HCT116 (cell line): ENCODE measurements at regions not wholly inside any gene's neighbourhood (a gene's known extent, or its start where the extent isn't known, plus 50 kb on each side); places are given as distances from the start of the nearest gene placed in this dataset.

Source experiments
- ATAC-seq: fragments of 200-7000 bp; cut with Tn5 transposase; 2 replicates; pipeline ENCODE4 v1.9.1; 2020; ENCODE audit warnings: mild to moderate bottlenecking, moderate library complexity
- BruUV-seq: library from RNA; stranded (reverse); fragments of 400-500 nt; replicated peaks from 2 replicates; lab custom pipeline; 2021; lab: Mats Ljungman, UMichigan
- CTCF ChIA-PET: fragments of 300-600 bp; sonication (Branson Sonifier 250); formaldehyde crosslinking; loops from one replicate; lab custom pipeline; 2021; ENCODE audit warnings: antibody characterized with exemption; lab: Charles Lee
- POLR2A ChIA-PET: fragments of 300-600, 350-600 bp; sonication (Branson Sonifier 250); formaldehyde crosslinking; loops from one replicate; lab custom pipeline; 2021; ENCODE audit warnings: antibody characterized with exemption; lab: Charles Lee
- RAD21 ChIA-PET, 2 experiments: fragments of 300-600 bp; sonication (Branson Sonifier 250); formaldehyde crosslinking; loops; one replicate each; lab custom pipeline; 2023; ENCODE audit warnings: low total read pairs in 2 of 2; ENCODE audit not compliant: uncharacterized antibody in 2 of 2, unreplicated experiment in 2 of 2, low non-redundant PET in 1 of 2; lab: Charles Lee
- DNase-seq: peaks from one replicate; pipeline ENCODE4 v3.0.0-alpha.2; 2010; ENCODE audit warnings: low read depth, low spot score
- H2AFZ ChIP-seq: fragments of 200-600 bp; shearing (Covaris generic), sonication (generic); 2 replicates; pipeline ENCODE4 v1.6.1; 2017; ENCODE audit warnings: low read depth, mixed run types, mixed read lengths, antibody characterized with exemption, low read length; ENCODE audit not compliant: poor library complexity, severe bottlenecking
- H3K27ac ChIP-seq: 2 replicates; pipeline ENCODE4 v1.5.1; 2012; ENCODE audit warnings: low read depth, low read length
- H3K27me3 ChIP-seq: fragments of 200-600 bp; sonication (generic); 2 replicates; pipeline ENCODE4 v1.6.1; 2016; ENCODE audit warnings: mixed run types, low read length, mixed read lengths; ENCODE audit not compliant: insufficient read depth
- H3K36me3 ChIP-seq, 2 experiments: fragments of 200-500 bp in 1 of 2; fragments of 200-600 bp in 1 of 2; sonication (Bioruptor generic) in 1 of 2; sonication (generic) in 1 of 2; 2 replicates each; pipeline versions ENCODE4 v1.5.1 to v1.6.1; 2014 to 2016; ENCODE audit warnings: low read length in 2 of 2, inconsistent platforms in 1 of 2, mixed read lengths in 1 of 2, mixed run types in 1 of 2; ENCODE audit not compliant: insufficient read depth in 2 of 2, control insufficient read depth in 1 of 2
- H3K4me1 ChIP-seq, 2 experiments: fragments of 200-600 bp in 1 of 2; sonication (generic) in 1 of 2; 2 replicates each; pipeline versions ENCODE4 v1.5.1 to v1.6.1; 2012 to 2017; ENCODE audit warnings: low read length in 2 of 2, inconsistent platforms in 1 of 2, mild to moderate bottlenecking in 1 of 2, mixed read lengths in 1 of 2, mixed run types in 1 of 2, moderate library complexity in 1 of 2; ENCODE audit not compliant: insufficient read depth in 2 of 2, control insufficient read depth in 1 of 2
- H3K4me2 ChIP-seq: fragments of 200-600 bp; sonication (generic); 2 replicates; pipeline ENCODE4 v1.6.1; 2017; ENCODE audit warnings: mixed run types, low read length, mixed read lengths
- H3K4me3 ChIP-seq, 2 experiments: fragments of 200-600 bp in 1 of 2; sonication (generic) in 1 of 2; replicated peaks in 1 of 2; 2 replicates each; pipeline ENCODE4 v1.5.1; 2011 to 2016; ENCODE audit warnings: low read length in 2 of 2, control low read depth in 1 of 2, low read depth in 1 of 2, mild to moderate bottlenecking in 1 of 2, mixed read lengths in 1 of 2, mixed run types in 1 of 2
- H3K79me2 ChIP-seq: fragments of 200-600 bp; sonication (generic); 2 replicates; pipeline ENCODE4 v1.6.1; 2017; ENCODE audit warnings: mild to moderate bottlenecking, mixed run types, low read length, moderate library complexity, mixed read lengths; ENCODE audit not compliant: insufficient read depth
- H3K9ac ChIP-seq: fragments of 200-600 bp; sonication (generic); 2 replicates; pipeline ENCODE4 v1.6.1; 2016; ENCODE audit warnings: low read length, mixed read lengths
- H3K9me2 ChIP-seq: fragments of 200-600 bp; sonication (generic), shearing (Covaris generic); 2 replicates; pipeline ENCODE4 v1.6.1; 2017; ENCODE audit warnings: mixed run types, mild to moderate bottlenecking, moderate library complexity; ENCODE audit not compliant: insufficient read depth
- H3K9me3 ChIP-seq, 2 experiments: fragments of 200-500 bp in 1 of 2; fragments of 200-600 bp in 1 of 2; sonication (Bioruptor generic) in 1 of 2; sonication (generic) in 1 of 2; 2 replicates each; pipeline ENCODE4 v1.6.1; 2014 to 2017; ENCODE audit warnings: low read length in 2 of 2, mixed read lengths in 2 of 2, inconsistent platforms in 1 of 2, low read depth in 1 of 2, mild to moderate bottlenecking in 1 of 2, mixed run types in 1 of 2, moderate library complexity in 1 of 2; ENCODE audit not compliant: control insufficient read depth in 1 of 2, insufficient read depth in 1 of 2
- H4K20me1 ChIP-seq: fragments of 200-600 bp; sonication (generic), shearing (Covaris generic); 2 replicates; pipeline ENCODE4 v1.6.1; 2017; ENCODE audit warnings: mixed run types, mild to moderate bottlenecking, moderate library complexity; ENCODE audit not compliant: insufficient read depth
- CBX3 ChIP-seq: IDR thresholded peaks from 2 replicates; pipeline ENCODE4 v1.6.1; 2012; ENCODE audit warnings: low read depth
- CEBPB ChIP-seq: IDR thresholded peaks from 2 replicates; pipeline ENCODE4 v1.6.1; 2012; ENCODE audit warnings: low read depth
- ELF1 ChIP-seq: IDR thresholded peaks from 2 replicates; pipeline ENCODE4 v1.6.1; 2012; ENCODE audit warnings: low read depth, borderline replicate concordance
- EZH2phosphoT487 ChIP-seq: fragments of 200-600 bp; IDR thresholded peaks from 2 replicates; pipeline ENCODE4 v1.6.1; 2018; ENCODE audit warnings: antibody characterized with exemption, borderline replicate concordance
- FOSL1 ChIP-seq: IDR thresholded peaks from 2 replicates; pipeline ENCODE4 v1.6.1; 2012; ENCODE audit warnings: low read depth
- POLR2AphosphoS5 ChIP-seq: IDR thresholded peaks from 2 replicates; pipeline ENCODE4 v1.6.1; 2011; ENCODE audit warnings: mild to moderate bottlenecking, low read depth, low read length, moderate library complexity
- SIN3A ChIP-seq: IDR thresholded peaks from 2 replicates; pipeline ENCODE4 v1.6.1; 2012; ENCODE audit warnings: low read depth
- SP1 ChIP-seq: IDR thresholded peaks from 2 replicates; pipeline ENCODE4 v1.6.1; 2012; ENCODE audit warnings: low read depth
- SRF ChIP-seq: IDR thresholded peaks from 2 replicates; pipeline ENCODE4 v1.6.1; 2012; ENCODE audit warnings: low read depth
- TCF7L2 ChIP-seq: IDR thresholded peaks from 2 replicates; pipeline ENCODE4 v1.7.0; 2011; ENCODE audit warnings: borderline replicate concordance, inconsistent platforms; ENCODE audit not compliant: insufficient read depth, insufficient read length; ENCODE audit errors: extremely low read depth
- intact Hi-C: fragments of 100-400 bp; cut with micrococcal nuclease; formaldehyde crosslinking; loops from 2 replicates; pipeline ENCODE4 v1.10.0; 2022
- TF ChIP-seq, protein P1 (sequence below), 3 experiments: fragments of 200-600 bp in 1 of 3; sonication (generic) in 1 of 3; IDR thresholded peaks in 2 of 3; conservative IDR thresholded peaks in 1 of 3; 2 replicates each; pipeline ENCODE4 v1.5.1; 2012 to 2017; ENCODE audit warnings: low read depth in 2 of 3, low read length in 2 of 3, antibody characterized with exemption in 1 of 3, borderline replicate concordance in 1 of 3, control low read depth in 1 of 3, mild to moderate bottlenecking in 1 of 3, mixed read lengths in 1 of 3, mixed run types in 1 of 3, moderate library complexity in 1 of 3; ENCODE audit not compliant: insufficient read depth in 1 of 3
- TF ChIP-seq, protein P2 (sequence below): IDR thresholded peaks from 2 replicates; pipeline ENCODE4 v1.6.1; 2012
- TF ChIP-seq, protein P3 (sequence below): IDR thresholded peaks from 2 replicates; pipeline ENCODE4 v1.6.1; 2012; ENCODE audit warnings: low read depth

DNA sequence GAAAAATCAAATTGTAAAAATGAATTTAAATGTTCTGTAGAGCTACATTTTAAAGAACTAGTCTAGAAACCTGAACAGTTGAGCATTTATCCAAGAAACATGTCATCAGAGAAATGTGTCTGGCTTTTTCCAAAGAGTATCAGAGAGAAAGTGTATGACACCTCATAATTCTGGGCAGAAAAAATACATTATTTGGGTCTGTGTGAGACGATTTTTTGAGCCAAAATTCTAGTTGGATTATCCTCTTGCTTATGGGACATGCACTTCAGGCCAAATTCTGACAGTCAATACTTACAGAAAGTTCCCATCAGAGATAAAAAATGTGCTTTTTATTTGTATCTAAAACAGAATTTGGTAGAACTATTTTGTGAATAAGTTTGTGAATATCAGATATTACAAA, 1242.7 kb downstream of the EPHA7 start:
- H3K9me3 ChIP-seq, result peaks cover 7 to 31% of the 10 kb centered on the region in 2 experiments; a peak in 2 of 4 replicates
- H3K4me2 ChIP-seq, result no peak overlapping the region
- no peak for TF ChIP-seq EZH2phosphoT487
- TF ChIP-seq, protein P1, sequence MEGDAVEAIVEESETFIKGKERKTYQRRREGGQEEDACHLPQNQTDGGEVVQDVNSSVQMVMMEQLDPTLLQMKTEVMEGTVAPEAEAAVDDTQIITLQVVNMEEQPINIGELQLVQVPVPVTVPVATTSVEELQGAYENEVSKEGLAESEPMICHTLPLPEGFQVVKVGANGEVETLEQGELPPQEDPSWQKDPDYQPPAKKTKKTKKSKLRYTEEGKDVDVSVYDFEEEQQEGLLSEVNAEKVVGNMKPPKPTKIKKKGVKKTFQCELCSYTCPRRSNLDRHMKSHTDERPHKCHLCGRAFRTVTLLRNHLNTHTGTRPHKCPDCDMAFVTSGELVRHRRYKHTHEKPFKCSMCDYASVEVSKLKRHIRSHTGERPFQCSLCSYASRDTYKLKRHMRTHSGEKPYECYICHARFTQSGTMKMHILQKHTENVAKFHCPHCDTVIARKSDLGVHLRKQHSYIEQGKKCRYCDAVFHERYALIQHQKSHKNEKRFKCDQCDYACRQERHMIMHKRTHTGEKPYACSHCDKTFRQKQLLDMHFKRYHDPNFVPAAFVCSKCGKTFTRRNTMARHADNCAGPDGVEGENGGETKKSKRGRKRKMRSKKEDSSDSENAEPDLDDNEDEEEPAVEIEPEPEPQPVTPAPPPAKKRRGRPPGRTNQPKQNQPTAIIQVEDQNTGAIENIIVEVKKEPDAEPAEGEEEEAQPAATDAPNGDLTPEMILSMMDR (IDR thresholded peaks at IDR 0.05 in 2 of 3, conservative IDR thresholded peaks at IDR 0.05 in 1 of 3; ENCODE audit: borderline replicate concordance in 1 of 3, insufficient read depth in 1 of 3, low read depth in 2 of 3, low read length in 2 of 3), result no peak
- TF ChIP-seq, all 23 proteins: peak for 0
- ATAC-seq (no peak), DNase-seq (no peak)
- Histone ChIP-seq H3K4me1 (no peaks in the 10 kb centered on the region), H2AFZ (no peak overlapping the region), H3K27ac (no peak overlapping the region), H3K9me2 (no peaks in the 10 kb centered on the region), H3K9ac (no peak overlapping the region), H3K4me3 (no peak overlapping the region), H3K36me3 (no peaks in the 10 kb centered on the region), H3K27me3 (no peaks in the 10 kb centered on the region), H4K20me1 (no peaks in the 10 kb centered on the region), H3K79me2 (no peaks in the 10 kb centered on the region)
- BruUV-seq, result no TSS peak
- CTCF ChIA-PET, result no interaction called here
- POLR2A ChIA-PET, result no interaction called here
- intact Hi-C loops, result no loop called here
- RAD21 ChIA-PET, result no interaction called here

DNA sequence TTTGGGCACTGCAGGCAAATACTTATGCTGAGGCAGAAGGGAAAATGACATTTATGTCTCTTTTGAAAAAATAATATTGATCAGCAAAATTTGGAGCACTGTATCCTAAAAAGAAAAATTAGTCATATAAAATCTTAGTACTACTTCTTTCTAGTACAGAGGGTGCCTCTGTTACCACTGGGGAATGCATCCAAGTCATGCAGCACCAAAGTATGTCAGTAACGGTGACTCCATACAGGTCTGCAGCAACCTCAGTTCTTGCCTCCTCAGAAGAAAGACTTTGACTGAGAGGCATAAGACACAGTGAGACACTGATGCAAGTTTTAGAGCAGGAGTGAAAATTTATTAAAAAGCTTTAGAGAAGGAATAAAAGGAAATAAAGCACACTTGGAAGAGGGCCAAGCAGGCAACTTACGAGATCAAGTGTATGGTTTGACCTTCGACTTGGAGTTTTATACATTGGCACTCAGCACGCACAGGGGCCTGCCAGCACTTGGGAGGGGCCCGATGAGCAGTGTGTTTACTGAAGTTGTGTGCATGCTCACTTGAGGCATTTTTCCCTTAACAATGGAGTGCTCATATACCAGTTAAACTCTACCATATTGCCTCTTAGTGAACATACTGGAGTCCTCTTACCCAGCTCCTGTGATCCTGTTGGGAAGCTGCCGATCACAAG, 1244.8 kb downstream of the EPHA7 start:
- ATAC-seq (no peak), DNase-seq (no peak)
- Histone ChIP-seq H3K4me3 (no peak overlapping the region), H2AFZ (no peak overlapping the region), H3K79me2 (no peaks in the 10 kb centered on the region), H3K4me2 (no peak overlapping the region), H3K9me3 (peaks cover 7 to 30% of the 10 kb centered on the region in 2 experiments; a peak in 2 of 4 replicates), H3K36me3 (no peaks in the 10 kb centered on the region), H3K9me2 (no peaks in the 10 kb centered on the region), H4K20me1 (no peaks in the 10 kb centered on the region), H3K27ac (no peak overlapping the region), H3K9ac (no peak overlapping the region), H3K27me3 (no peaks in the 10 kb centered on the region), H3K4me1 (no peaks in the 10 kb centered on the region)
- ChIA-PET RAD21 (no interaction called here), POLR2A (no interaction called here), CTCF (no interaction called here)
- TF ChIP-seq, protein P2, sequence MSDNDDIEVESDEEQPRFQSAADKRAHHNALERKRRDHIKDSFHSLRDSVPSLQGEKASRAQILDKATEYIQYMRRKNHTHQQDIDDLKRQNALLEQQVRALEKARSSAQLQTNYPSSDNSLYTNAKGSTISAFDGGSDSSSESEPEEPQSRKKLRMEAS, result no peak
- no peak for TF ChIP-seq FOSL1
- TF ChIP-seq POLR2AphosphoS5, result no peak
- TF ChIP-seq SIN3A, result no peak
- TF ChIP-seq, protein P3, sequence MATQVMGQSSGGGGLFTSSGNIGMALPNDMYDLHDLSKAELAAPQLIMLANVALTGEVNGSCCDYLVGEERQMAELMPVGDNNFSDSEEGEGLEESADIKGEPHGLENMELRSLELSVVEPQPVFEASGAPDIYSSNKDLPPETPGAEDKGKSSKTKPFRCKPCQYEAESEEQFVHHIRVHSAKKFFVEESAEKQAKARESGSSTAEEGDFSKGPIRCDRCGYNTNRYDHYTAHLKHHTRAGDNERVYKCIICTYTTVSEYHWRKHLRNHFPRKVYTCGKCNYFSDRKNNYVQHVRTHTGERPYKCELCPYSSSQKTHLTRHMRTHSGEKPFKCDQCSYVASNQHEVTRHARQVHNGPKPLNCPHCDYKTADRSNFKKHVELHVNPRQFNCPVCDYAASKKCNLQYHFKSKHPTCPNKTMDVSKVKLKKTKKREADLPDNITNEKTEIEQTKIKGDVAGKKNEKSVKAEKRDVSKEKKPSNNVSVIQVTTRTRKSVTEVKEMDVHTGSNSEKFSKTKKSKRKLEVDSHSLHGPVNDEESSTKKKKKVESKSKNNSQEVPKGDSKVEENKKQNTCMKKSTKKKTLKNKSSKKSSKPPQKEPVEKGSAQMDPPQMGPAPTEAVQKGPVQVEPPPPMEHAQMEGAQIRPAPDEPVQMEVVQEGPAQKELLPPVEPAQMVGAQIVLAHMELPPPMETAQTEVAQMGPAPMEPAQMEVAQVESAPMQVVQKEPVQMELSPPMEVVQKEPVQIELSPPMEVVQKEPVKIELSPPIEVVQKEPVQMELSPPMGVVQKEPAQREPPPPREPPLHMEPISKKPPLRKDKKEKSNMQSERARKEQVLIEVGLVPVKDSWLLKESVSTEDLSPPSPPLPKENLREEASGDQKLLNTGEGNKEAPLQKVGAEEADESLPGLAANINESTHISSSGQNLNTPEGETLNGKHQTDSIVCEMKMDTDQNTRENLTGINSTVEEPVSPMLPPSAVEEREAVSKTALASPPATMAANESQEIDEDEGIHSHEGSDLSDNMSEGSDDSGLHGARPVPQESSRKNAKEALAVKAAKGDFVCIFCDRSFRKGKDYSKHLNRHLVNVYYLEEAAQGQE, result no peak
- no peak for TF ChIP-seq CBX3
- TF ChIP-seq TCF7L2, result no peak
- TF ChIP-seq EZH2phosphoT487, result no peak
- no peak for TF ChIP-seq SRF
- no peak for TF ChIP-seq ELF1
- TF ChIP-seq CEBPB, result no peak
- no peak for TF ChIP-seq SP1
- no TSS peak for BruUV-seq
- intact Hi-C loops, result no loop called here
